Activated CD4-positive, alpha-beta T cell treated with anti-CD3 and anti-CD28 coated beads, Interleukin-2, Interleukin-6, amounts not matched to agents 100 ng/mL and 50 ng/mL, durations not matched to agents 16 hours and 8 hours (primary cell): ENCODE measurements at regions not wholly inside any gene's neighbourhood (a gene's known extent, or its start where the extent isn't known, plus 50 kb on each side); places are given as distances from the start of the nearest gene placed in this dataset.

ENCODE experiments used
- DNase-seq: peaks from one replicate; pipeline ENCODE4 v3.0.0-alpha.2; 2020

DNA sequence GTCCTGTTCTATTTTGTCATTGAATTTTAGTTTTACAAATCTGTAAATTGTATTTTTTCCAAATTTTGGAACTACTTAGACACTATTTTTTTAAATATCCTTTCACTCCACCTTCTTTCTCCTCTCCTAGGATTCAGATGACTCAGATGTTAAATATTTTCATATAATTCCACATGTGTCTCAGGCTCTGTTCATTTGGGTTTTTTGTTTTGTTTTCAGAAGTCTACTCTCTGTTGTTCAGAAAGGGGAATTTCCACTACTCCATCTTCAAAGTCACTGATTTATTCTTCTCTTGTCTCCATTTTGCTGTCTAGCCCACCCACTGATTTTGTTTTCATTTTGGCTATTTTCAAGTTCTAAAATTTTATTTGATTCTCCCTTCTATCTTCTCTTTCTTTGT lies 264.0 kb upstream of the SLIT2 start:
- no peak for DNase-seq

- DNase-seq: no peak
Observed at GRCh38 chr4:19983072-19983471, 268.6 kb upstream of the SLIT2 start.

DNA sequence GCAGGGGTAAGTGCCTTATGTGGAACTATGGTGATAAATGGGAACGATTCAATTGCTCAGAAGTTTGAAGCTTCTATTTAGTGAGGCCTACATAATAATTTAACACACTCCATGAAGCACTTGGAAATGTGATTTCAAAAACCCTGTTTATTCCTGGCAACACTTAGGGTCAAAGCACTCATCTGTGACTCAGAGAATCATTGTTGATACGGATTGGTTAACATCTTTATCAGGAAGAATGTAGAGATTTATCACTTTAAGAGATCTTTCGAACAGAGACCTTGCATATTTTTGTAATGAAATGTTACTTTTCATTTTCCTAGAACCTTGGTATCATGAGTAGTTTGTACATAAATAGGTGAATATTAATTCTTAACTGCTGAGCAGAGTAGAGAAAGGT lies 269.1 kb upstream of the SLIT2 start:
- no peak for DNase-seq

GRCh38 chr4:19971829-19972228 lies 279.9 kb upstream of the SLIT2 start:
- DNase-seq: no peak

DNA sequence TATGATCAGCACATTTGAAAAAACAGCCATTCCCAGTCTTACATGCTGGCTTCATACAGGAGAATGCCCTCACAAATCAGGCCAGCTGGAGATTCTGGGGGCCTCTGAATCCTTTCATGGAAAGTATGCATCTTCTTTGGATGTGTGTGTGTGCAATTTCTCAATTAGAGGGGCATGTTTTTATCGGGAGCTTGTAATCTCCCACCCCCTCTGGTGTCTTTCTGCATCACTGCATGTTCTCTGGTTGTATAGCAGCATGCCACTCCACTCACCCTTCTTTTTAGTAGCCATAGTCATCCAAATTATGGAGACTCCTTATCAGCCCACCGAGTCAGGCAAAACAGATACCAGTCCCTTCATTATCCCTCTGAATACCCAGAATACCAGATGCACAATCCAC lies 282.2 kb upstream of the SLIT2 start:
- DNase-seq: no peak

GRCh38 chr4:19961091-19961490 lies 290.6 kb upstream of the SLIT2 start:
- DNase-seq: no peak

GRCh38 chr4:19958848-19959247 lies 292.9 kb upstream of the SLIT2 start:
- DNase-seq: no peak

GRCh38 chr4:19947349-19947748 lies 304.4 kb upstream of the SLIT2 start:
- no peak for DNase-seq

- DNase-seq: no peak
Observed at GRCh38 chr4:19945979-19946380, 305.7 kb upstream of the SLIT2 start.

DNA sequence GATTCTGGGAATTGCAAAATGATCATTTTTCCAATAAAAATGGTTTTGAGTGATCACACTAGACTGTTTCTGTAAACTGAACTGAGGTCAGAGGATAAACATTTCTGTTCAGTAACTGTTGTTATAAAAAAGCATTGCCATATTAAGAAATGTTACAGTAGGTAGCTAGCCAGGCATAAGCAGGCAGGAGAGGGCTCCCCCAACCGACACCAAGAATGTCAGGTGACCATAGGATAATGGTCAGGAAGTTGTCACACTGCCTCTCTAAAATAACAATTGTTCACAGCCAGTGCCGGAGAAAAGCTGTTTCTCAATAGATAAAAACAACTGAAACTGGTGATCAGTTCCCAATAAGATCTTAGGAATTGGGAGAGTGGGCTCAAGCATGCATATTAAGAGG lies 306.2 kb upstream of the SLIT2 start:
- DNase-seq: no peak

GRCh38 chr4:19944806-19945205 lies 306.9 kb upstream of the SLIT2 start:
- no peak for DNase-seq

DNA sequence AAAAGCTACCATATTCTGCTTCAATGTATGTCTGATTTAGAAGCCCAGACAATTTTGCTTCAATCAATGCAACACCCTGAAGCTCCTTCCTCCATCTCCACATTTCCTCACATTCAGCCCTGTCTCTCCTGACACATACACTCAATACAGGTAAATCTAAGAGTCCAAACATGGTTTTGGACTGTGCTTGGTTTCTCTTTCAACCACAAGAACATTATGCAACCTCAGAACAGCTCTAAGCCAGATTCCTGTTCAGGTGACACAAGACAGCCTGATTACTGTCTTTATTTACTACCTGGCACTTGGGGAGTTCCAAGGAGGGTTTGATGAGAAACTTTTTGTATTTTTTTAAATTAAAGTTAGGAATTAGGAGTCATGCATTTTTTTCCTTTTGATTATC lies 307.5 kb upstream of the SLIT2 start:
- DNase-seq: no peak

DNA sequence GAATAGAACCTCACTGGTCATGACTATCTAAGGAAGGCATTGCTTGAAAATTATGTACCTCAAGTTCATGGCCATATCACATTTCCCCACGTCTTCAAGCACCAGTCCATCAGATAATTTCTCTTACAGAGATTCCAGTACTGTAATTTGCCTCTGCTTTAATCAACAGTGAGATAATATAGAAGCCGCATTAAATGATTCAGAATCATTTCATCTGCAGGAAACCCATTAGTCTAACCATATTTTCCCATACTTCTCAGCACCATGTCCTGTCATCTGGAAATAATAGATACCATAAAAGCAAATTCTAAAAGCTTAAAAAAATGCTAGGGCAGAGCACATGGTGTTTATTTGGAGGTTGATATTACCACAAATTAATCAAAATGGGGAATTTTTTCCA lies 310.3 kb upstream of the SLIT2 start:
- no peak for DNase-seq

DNA sequence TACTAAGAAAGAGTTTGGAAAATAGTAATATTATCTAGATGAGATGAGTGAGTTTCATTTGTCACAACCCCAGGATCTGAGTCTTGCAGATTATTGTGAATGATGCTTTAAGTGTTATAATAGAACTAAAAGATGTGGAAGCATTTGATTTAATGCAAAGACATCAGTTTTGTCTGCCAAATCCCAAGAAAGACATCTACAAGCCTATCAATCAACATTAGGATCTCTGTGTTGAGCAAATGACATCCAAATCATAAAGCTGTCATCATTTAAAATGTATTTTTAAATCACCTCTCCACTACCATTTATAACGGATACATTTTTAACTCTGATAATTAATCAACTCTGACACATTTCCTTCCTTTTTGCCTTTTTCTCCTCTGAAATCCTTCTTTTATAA lies 310.8 kb upstream of the SLIT2 start:
- DNase-seq: no peak

DNA sequence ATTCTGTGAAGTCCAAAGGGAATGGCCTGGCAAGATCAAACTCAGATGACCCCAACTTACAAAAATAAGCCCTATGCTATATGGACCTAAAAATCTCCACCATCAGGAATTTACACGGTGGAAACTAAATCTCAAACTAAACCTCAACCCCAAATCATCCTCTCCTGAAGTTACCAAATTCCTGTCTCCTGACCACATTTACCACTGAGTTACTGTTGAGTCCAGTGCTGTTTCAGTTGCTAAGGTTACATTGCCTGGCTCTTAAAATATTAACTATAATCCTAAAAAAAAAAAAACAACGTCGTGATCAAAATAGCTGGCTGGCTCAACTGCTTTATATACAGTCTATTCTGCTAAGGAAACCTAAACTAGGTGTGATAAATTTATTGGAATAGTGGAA lies 315.2 kb upstream of the SLIT2 start:
- no peak for DNase-seq

- DNase-seq: no peak
Observed at GRCh38 chr4:19930742-19931141, 321.0 kb upstream of the SLIT2 start.

DNA sequence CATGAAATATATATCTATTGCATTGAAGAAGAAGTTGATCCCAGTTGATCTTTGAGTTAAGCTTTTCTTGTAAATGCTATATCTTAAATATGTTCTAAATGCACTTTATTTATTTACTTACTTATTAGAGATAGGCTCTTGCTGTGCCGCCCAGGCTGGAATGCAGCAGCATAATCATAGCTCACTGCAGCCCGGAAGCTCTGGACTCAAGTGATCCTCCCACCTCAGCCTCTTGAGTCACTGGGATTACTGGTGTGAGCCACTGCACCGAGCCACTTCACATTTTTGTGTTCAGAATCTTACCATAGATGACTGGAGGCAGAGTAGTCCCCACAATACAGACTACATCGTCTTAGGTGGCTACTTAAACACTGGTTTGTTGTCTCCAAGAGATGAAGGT lies 324.3 kb upstream of the SLIT2 start:
- no peak for DNase-seq

- no peak for DNase-seq
Observed at GRCh38 chr4:19925516-19925915, 326.2 kb upstream of the SLIT2 start.

GRCh38 chr4:19924761-19925160 lies 326.9 kb upstream of the SLIT2 start:
- no peak for DNase-seq

- no peak for DNase-seq
Observed at GRCh38 chr4:19915276-19915675, 336.4 kb upstream of the SLIT2 start.

DNA sequence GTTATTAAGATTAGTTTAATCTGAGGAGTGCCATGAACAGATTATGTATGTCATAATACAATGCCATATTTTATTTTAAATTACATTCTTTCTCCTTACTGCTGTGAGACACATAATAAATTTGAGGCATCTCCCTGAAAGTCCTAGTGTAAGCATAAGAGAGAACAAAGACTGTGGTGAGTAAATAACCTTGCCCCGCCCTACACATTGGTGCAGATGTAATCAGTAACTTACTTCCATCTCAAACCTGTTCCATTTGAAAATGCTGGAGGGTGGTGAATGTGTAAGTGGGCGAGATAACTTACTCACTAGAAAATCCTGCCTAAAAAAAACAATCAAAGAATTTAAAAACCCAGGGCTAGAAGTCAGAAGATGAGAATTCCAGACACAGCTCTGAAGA lies 338.1 kb upstream of the SLIT2 start:
- DNase-seq: no peak

DNA sequence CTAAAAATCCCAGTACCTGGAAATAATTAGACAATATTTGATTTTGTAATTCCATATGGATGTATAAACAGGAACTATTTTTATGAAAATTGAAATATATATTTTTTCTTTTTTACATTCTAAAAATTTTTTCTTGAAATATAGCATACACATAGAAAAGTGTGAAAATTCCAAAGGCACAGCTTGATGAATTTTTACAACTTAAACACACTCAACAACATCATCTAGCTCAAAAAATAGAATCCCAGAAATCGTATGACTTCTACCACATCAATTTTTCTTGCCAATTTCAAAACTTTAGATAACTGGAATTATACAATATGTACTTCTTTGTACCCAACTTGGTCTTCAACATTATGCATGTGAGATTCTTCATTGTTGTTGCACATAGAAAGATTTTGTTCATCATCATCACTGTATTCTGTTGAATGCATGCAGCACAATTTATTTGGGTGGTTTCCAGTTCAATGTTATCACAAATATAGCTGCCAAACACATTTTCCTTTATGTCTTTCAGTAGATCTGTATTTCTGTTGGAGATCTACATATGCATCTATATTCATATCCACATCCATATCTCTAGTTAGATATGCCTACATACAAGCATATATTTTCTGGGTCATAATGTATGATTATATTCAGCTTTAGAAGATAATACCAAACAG lies 340.7 kb upstream of the SLIT2 start:
- no peak for DNase-seq

DNA sequence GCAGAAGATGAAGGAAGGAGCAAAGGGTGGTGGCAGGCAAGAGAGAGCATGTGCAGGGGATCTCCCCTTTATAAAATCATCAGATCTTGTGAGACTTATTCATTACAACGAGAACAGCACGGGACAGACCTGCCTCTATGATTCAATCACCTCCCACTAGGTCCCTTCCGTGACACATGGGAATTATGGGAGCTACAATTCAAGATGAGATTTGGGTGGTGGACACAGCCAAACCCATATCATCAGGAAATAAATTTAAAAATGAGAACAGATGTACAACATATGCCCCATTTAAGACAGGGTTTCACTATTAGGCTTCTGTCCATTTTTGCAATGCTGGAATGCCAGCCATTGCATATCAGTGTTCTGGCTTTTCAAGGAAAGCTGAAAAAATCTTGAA lies 346.7 kb upstream of the SLIT2 start:
- no peak for DNase-seq

- DNase-seq: no peak
Observed at GRCh38 chr4:19888587-19888986, 363.1 kb upstream of the SLIT2 start.

GRCh38 chr4:19883841-19884240 lies 367.9 kb upstream of the SLIT2 start:
- no peak for DNase-seq

GRCh38 chr4:19880206-19880605 lies 371.5 kb upstream of the SLIT2 start:
- no peak for DNase-seq
